ENCODE measurements at regions not wholly inside any gene's neighbourhood (a gene's known extent, or its start where the extent isn't known, plus 50 kb on each side); places are given as distances from the start of the nearest gene placed in this dataset.
"Not testable (repeated sequence)": the region's sequence is repeated elsewhere in the genome, so short reads cannot be mapped to it uniquely, and the experiment has no call there.

DNA sequence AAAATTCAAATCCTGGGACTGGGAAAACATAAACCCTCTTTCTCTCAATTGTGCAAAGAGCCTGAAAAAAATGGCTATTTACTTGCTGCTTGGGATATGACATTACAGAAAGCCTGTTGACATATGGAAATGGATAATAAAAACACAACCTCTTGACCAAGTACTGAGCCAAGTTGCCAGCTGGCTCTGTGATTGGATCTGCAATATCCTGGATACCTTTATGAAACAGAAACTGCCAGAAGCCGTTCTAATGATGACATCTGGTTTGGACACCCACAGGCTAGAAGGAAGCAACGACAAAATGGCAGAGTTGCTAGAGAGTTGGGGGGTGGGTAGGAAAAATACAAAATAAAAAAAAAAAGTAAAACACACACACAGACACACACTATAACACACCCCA lies 481.4 kb downstream of the FAT4 start:
- H3K36me3 Mint-ChIP-seq = no peaks in the 10 kb centered on the region
- no peaks in the 10 kb centered on the region for H3K36me3 ChIP-seq (ENCODE audit: insufficient read depth, low read length)

DNA sequence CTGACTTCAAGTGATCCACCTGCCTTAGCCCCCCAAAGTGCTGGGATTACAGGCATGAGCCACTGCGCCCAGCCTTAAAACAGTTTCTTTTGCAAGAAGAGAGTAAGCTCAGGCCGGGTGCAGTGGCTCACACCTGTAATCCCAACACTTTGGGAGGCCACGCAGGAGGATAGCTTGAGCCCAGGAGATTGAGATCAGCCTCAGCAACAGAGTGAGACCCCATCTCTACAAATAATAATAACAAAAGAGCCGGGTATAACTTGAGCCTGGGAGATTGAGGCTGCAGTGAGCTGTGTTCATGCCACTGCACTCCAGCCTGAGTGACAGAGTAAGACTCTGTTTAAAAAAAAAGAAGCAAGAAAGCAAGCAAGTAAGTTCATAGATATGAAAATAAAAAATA lies 482.9 kb downstream of the FAT4 start:
- H3K27ac ChIP-seq (ENCODE audit: low read depth, low read length); H3K27ac Mint-ChIP-seq; H3K4me1 ChIP-seq (ENCODE audit: insufficient read depth, low read length); CTCF ChIA-PET; H3K4me1 Mint-ChIP-seq; H3K27me3 ChIP-seq (ENCODE audit: insufficient read depth, low read length, poor library complexity, severe bottlenecking); H3K36me3 Mint-ChIP-seq; POLR2A ChIA-PET; H3K36me3 ChIP-seq (ENCODE audit: insufficient read depth, low read length); H3K27me3 Mint-ChIP-seq; H3K9me3 ChIP-seq (ENCODE audit: low read length); H3K4me3 Mint-ChIP-seq; DNase-seq; H3K4me3 ChIP-seq (ENCODE audit: low read length): not testable (repeated sequence)
- H3K9me3 Mint-ChIP-seq = peaks cover 0 to 13% (median 5%) of the 10 kb centered on the region in 5 donors

More for the DNA sequence above, 481.4 kb downstream of the FAT4 start:
- ChIA-PET CTCF (no interaction called here), POLR2A (no interaction called here)
- peaks cover 0 to 13% (median 5%) of the 10 kb centered on the region in 5 donors for H3K9me3 Mint-ChIP-seq
- Histone ChIP-seq H3K4me3 (ENCODE audit: low read length) (no peak overlapping the region), H3K27ac (ENCODE audit: low read depth, low read length) (no peak overlapping the region), H3K4me1 (ENCODE audit: insufficient read depth, low read length) (no peaks in the 10 kb centered on the region), H3K9me3 (ENCODE audit: low read length) (no peaks in the 10 kb centered on the region), H3K27me3 (ENCODE audit: insufficient read depth, low read length, poor library complexity, severe bottlenecking) (no peaks in the 10 kb centered on the region)
- no peak for DNase-seq
- no peaks in the 10 kb centered on the region for H3K4me1 Mint-ChIP-seq
- H3K27me3 Mint-ChIP-seq = no peaks in the 10 kb centered on the region
- H3K27ac Mint-ChIP-seq = no peak overlapping the region
- no peak overlapping the region for H3K4me3 Mint-ChIP-seq

DNA sequence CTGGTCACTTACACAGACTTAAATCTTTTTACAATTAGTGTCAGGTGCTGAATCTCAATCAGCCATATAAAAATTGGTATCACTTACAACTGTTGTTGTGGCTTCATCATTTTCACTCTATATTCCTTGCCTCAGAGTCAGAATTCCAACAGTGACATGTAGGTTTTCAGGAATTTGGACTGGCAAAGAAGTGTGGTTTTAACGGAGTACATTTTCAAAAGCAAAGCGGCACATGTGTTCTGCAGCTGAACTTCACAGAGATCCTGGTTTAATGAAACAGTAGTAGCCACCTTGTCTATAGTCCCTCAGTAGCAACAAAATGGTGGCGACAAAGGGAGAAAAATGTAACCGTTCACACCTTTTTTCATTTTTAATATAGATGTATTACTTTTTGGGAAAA lies 486.6 kb downstream of the FAT4 start:
- no peak overlapping the region for H3K27ac Mint-ChIP-seq
- H3K36me3 ChIP-seq (ENCODE audit: insufficient read depth, low read length) = no peaks in the 10 kb centered on the region
- H3K27me3 Mint-ChIP-seq = no peaks in the 10 kb centered on the region
- H3K4me3 Mint-ChIP-seq = no peak overlapping the region
- H3K4me1 ChIP-seq (ENCODE audit: insufficient read depth, low read length) = no peaks in the 10 kb centered on the region
- peaks cover 0 to 13% (median 0%) of the 10 kb centered on the region in 5 donors for H3K9me3 Mint-ChIP-seq
- DNase-seq = no peak
- H3K36me3 Mint-ChIP-seq = no peaks in the 10 kb centered on the region
- H3K27me3 ChIP-seq (ENCODE audit: insufficient read depth, low read length, poor library complexity, severe bottlenecking) = no peaks in the 10 kb centered on the region
- ChIA-PET CTCF (no interaction called here), POLR2A (no interaction called here)
- no peaks in the 10 kb centered on the region for H3K9me3 ChIP-seq (ENCODE audit: low read length)
- H3K4me1 Mint-ChIP-seq = no peaks in the 10 kb centered on the region
- no peak overlapping the region for H3K27ac ChIP-seq (ENCODE audit: low read depth, low read length)
- no peak overlapping the region for H3K4me3 ChIP-seq (ENCODE audit: low read length)

DNA sequence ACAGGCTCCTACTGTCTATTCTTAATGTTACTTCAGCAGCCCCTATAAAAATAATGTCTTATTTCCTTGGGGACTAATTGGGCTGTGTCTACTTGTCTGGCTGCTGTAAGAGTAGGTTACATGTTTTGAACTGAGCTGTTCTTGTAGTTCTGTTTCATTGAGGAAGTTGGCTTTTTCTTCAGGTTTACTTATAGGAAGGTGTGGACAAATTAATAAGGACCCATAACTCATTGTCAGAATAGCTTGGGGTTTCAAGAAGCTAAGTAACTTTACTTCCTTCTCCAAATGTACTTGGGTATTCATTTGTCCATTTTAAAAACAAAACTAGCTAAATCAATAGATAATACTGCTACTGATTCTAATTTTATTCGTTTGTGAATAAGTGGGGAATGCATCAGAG lies 487.2 kb downstream of the FAT4 start:
- POLR2A ChIA-PET = no interaction called here
- CTCF ChIA-PET = no interaction called here
- no peak overlapping the region for H3K4me3 Mint-ChIP-seq
- no peaks in the 10 kb centered on the region for H3K36me3 Mint-ChIP-seq
- no peaks in the 10 kb centered on the region for H3K4me1 Mint-ChIP-seq
- H3K4me3 ChIP-seq (ENCODE audit: low read length) = no peak overlapping the region
- no peak overlapping the region for H3K27ac ChIP-seq (ENCODE audit: low read depth, low read length)
- no peak for DNase-seq
- H3K36me3 ChIP-seq (ENCODE audit: insufficient read depth, low read length) = no peaks in the 10 kb centered on the region
- no peak overlapping the region for H3K27ac Mint-ChIP-seq
- H3K4me1 ChIP-seq (ENCODE audit: insufficient read depth, low read length) = no peaks in the 10 kb centered on the region
- no peaks in the 10 kb centered on the region for H3K27me3 ChIP-seq (ENCODE audit: insufficient read depth, low read length, poor library complexity, severe bottlenecking)
- H3K9me3 ChIP-seq (ENCODE audit: low read length) = no peaks in the 10 kb centered on the region
- H3K27me3 Mint-ChIP-seq = no peaks in the 10 kb centered on the region
- H3K9me3 Mint-ChIP-seq = peaks cover 0 to 13% (median 0%) of the 10 kb centered on the region in 5 donors

DNA sequence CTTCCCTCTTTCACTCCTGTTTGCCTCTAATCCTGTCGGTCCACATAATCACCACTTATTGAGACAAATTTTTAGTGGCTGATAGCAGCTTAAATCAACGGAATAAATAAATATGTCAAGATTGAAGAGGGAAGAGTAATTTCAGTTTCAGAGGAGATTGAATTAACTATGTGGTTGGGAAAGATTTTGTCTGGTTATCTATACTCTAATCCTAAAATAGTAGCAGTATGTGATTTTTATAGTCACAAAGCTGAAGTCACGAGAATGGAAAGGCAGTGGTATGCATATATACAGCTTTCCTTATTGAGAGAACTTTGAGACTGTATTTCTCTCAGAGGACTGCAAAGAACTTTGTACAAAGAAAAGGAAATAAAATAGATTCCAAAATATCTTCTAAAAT lies 493.3 kb downstream of the FAT4 start:
- no peaks in the 10 kb centered on the region for H3K36me3 Mint-ChIP-seq
- ChIA-PET POLR2A (no interaction called here), CTCF (no interaction called here)
- Histone ChIP-seq H3K36me3 (ENCODE audit: insufficient read depth, low read length) (no peaks in the 10 kb centered on the region), H3K9me3 (ENCODE audit: low read length) (no peaks in the 10 kb centered on the region), H3K27ac (ENCODE audit: low read depth, low read length) (no peak overlapping the region), H3K27me3 (ENCODE audit: insufficient read depth, low read length, poor library complexity, severe bottlenecking) (no peaks in the 10 kb centered on the region), H3K4me1 (ENCODE audit: insufficient read depth, low read length) (no peaks in the 10 kb centered on the region), H3K4me3 (ENCODE audit: low read length) (no peak overlapping the region)
- H3K9me3 Mint-ChIP-seq = peaks cover 0 to 9% (median 0%) of the 10 kb centered on the region in 5 donors
- H3K27ac Mint-ChIP-seq = no peak overlapping the region
- no peak overlapping the region for H3K4me3 Mint-ChIP-seq
- H3K27me3 Mint-ChIP-seq = no peaks in the 10 kb centered on the region
- H3K4me1 Mint-ChIP-seq = no peaks in the 10 kb centered on the region
- no peak for DNase-seq

DNA sequence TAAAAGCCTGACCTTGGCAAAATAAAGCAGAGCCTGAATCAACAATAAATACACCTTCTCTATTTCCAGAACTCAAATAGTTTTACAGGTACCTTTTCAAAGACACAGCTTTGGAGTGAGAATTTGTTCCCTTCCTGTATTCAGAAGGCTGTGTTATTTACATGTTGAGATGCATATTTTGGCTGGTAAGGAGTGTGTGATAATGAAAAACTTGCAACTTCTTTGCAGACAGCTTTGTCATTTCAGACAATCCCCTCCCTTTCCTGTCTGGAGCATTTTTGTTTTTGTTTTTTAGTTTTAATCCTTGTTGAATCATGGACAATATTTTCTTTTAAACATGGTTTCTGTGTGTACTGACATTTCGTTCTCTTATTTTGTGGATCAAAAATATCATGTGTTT lies 493.8 kb downstream of the FAT4 start:
- H3K4me1 Mint-ChIP-seq = no peaks in the 10 kb centered on the region
- peaks cover 0 to 2% (median 0%) of the 10 kb centered on the region in 3 donors for H3K36me3 Mint-ChIP-seq

DNA sequence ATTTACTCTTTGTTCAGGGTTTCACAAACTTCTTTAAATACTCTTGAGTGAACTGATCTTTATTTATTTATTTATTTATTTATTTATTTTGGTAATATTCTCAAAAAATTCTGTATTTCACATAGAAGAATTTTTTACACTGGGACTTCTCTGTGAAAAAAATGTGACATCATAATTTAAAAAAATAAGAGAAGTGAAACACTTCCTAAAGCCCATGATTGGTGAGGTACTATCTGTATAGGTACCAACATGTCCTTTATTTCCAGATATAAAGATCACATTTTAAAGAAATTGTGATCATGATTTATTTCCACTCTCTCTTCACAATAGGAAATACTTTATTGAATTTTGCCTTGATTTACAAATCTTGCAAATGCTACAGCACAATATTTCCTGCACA lies 497.1 kb downstream of the FAT4 start:
- CTCF ChIA-PET = no interaction called here
- Histone ChIP-seq H3K27ac (ENCODE audit: low read depth, low read length) (no peak overlapping the region), H3K9me3 (ENCODE audit: low read length) (no peaks in the 10 kb centered on the region), H3K36me3 (ENCODE audit: insufficient read depth, low read length) (no peaks in the 10 kb centered on the region), H3K4me1 (ENCODE audit: insufficient read depth, low read length) (no peaks in the 10 kb centered on the region), H3K27me3 (ENCODE audit: insufficient read depth, low read length, poor library complexity, severe bottlenecking) (no peaks in the 10 kb centered on the region), H3K4me3 (ENCODE audit: low read length) (no peak overlapping the region)
- peaks cover 8 to 14% (median 10%) of the 10 kb centered on the region in 5 donors for H3K9me3 Mint-ChIP-seq
- H3K27me3 Mint-ChIP-seq = no peaks in the 10 kb centered on the region
- H3K4me3 Mint-ChIP-seq = no peak overlapping the region
- DNase-seq = no peak
- POLR2A ChIA-PET = no interaction called here
- no peak overlapping the region for H3K27ac Mint-ChIP-seq
- H3K36me3 Mint-ChIP-seq = peaks cover 0 to 2% (median 0%) of the 10 kb centered on the region in 3 donors
- H3K4me1 Mint-ChIP-seq = no peaks in the 10 kb centered on the region

More for the DNA sequence above, 493.8 kb downstream of the FAT4 start:
- Mint-ChIP-seq H3K9me3 (peaks cover 1 to 14% (median 5%) of the 10 kb centered on the region in 5 donors), H3K27ac (no peak overlapping the region), H3K27me3 (no peaks in the 10 kb centered on the region), H3K4me3 (no peak overlapping the region)
- ChIA-PET POLR2A (no interaction called here), CTCF (no interaction called here)
- H3K4me3 ChIP-seq (ENCODE audit: low read length) = no peak overlapping the region
- no peaks in the 10 kb centered on the region for H3K27me3 ChIP-seq (ENCODE audit: insufficient read depth, low read length, poor library complexity, severe bottlenecking)
- no peak for DNase-seq
- no peaks in the 10 kb centered on the region for H3K4me1 ChIP-seq (ENCODE audit: insufficient read depth, low read length)
- no peaks in the 10 kb centered on the region for H3K36me3 ChIP-seq (ENCODE audit: insufficient read depth, low read length)
- no peak overlapping the region for H3K27ac ChIP-seq (ENCODE audit: low read depth, low read length)
- no peaks in the 10 kb centered on the region for H3K9me3 ChIP-seq (ENCODE audit: low read length)

DNA sequence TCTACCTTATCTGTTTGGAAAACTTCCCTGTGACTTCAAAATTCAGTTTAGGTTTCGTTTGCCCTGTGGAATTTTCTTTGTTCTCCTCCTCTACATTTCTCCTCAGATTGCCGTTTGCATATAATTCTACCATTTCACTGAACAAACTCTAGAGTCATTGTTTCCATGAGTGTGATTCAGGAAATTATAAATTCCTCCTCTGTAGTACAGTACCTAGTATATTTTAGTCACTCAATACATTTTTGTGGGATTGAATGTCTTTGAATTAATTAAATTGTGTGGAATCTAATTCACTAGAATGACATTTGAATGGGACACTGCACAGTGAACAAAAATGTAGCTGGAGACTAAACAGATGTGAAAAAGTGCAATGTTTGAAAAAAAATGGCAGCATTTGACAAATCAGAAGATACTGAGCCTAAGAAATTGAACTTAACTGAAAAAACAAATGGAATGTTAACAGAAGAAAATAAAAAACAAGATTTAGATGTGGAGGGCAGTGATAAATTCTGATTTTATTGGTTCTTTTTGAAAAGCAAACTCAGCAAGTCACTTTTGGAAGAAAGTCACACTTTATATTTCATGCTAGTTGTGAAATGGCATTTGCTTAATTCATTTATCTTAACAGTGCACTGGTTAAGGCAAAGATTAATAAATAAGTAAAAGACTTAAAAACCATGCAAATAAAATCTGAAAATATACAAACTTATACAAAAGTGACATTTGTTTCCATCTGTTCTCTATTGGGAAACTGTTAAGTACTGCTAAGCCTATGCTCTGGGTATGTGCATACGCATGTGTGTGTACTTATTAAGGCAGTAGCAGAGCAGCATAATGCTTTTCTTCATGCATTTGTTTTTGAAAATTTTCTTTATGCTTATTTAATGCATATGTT lies 512.3 kb downstream of the FAT4 start:
- Mint-ChIP-seq H3K27ac (no peak overlapping the region), H3K27me3 (no peaks in the 10 kb centered on the region), H3K9me3 (peaks cover 2 to 13% (median 4%) of the 10 kb centered on the region in 5 donors), H3K4me1 (no peaks in the 10 kb centered on the region), H3K36me3 (peaks cover 0 to 2% (median 0%) of the 10 kb centered on the region in 3 donors), H3K4me3 (no peak overlapping the region)
- Histone ChIP-seq H3K36me3 (ENCODE audit: insufficient read depth, low read length) (no peaks in the 10 kb centered on the region), H3K27me3 (ENCODE audit: insufficient read depth, low read length, poor library complexity, severe bottlenecking) (no peaks in the 10 kb centered on the region), H3K9me3 (ENCODE audit: low read length) (no peaks in the 10 kb centered on the region), H3K4me3 (ENCODE audit: low read length) (no peak overlapping the region), H3K27ac (ENCODE audit: low read depth, low read length) (no peak overlapping the region), H3K4me1 (ENCODE audit: insufficient read depth, low read length) (no peaks in the 10 kb centered on the region)
- CTCF ChIA-PET = no interaction called here
- DNase-seq = no peak
- POLR2A ChIA-PET = no interaction called here
